GM18502 (cell line): ENCODE measurements at regions not wholly inside any gene's neighbourhood (a gene's known extent, or its start where the extent isn't known, plus 50 kb on each side); places are given as distances from the start of the nearest gene placed in this dataset.
"Not testable (repeated sequence)": the region's sequence is repeated elsewhere in the genome, so short reads cannot be mapped to it uniquely, and the experiment has no call there.

Source experiments
- ATAC-seq: cut with Tn5 transposase; IDR thresholded peaks from one replicate; pipeline ENCODE4 v1.9.1; 2021; ENCODE audit warnings: mild to moderate bottlenecking; ENCODE audit not compliant: unreplicated experiment, poor library complexity

- no peak for ATAC-seq
Observed at GRCh38 chr7:110480964-110481363, 610.0 kb upstream of the LRRN3 start.

- no peak for ATAC-seq
Observed at GRCh38 chr7:110483553-110483952, 607.4 kb upstream of the LRRN3 start.

GRCh38 chr7:110484356-110484755, 606.6 kb upstream of the LRRN3 start:
- no peak for ATAC-seq

- ATAC-seq = no peak
Observed at GRCh38 chr7:110486549-110486948, 604.4 kb upstream of the LRRN3 start.

GRCh38 chr7:110502888-110503465, 588.0 kb upstream of the LRRN3 start:
- ATAC-seq = no peak

GRCh38 chr7:110507369-110507768, 583.6 kb upstream of the LRRN3 start:
- ATAC-seq = no peak

- ATAC-seq = no peak
Observed at GRCh38 chr7:110507832-110508231, 583.1 kb upstream of the LRRN3 start.

GRCh38 chr7:110514975-110515551, 575.9 kb upstream of the LRRN3 start:
- ATAC-seq = not testable (repeated sequence)

GRCh38 chr7:110519851-110520250, 571.1 kb upstream of the LRRN3 start:
- ATAC-seq = no peak

- no peak for ATAC-seq
Observed at GRCh38 chr7:110521357-110521911, 569.5 kb upstream of the LRRN3 start.

- no peak for ATAC-seq
Observed at GRCh38 chr7:110522061-110522760, 568.7 kb upstream of the LRRN3 start.

- no peak for ATAC-seq
Observed at GRCh38 chr7:110522761-110523200, 568.1 kb upstream of the LRRN3 start.

- ATAC-seq = no peak
Observed at GRCh38 chr7:110529175-110529574, 561.8 kb upstream of the LRRN3 start.

- ATAC-seq = no peak
Observed at GRCh38 chr7:110531186-110531585, 559.7 kb upstream of the LRRN3 start.

GRCh38 chr7:110534241-110534931, 556.5 kb upstream of the LRRN3 start:
- ATAC-seq = no peak

GRCh38 chr7:110539216-110539615, 551.7 kb upstream of the LRRN3 start:
- no peak for ATAC-seq

- no peak for ATAC-seq
Observed at GRCh38 chr7:110541962-110542361, 549.0 kb upstream of the LRRN3 start.

- no peak for ATAC-seq
Observed at GRCh38 chr7:110544194-110544593, 546.7 kb upstream of the LRRN3 start.

GRCh38 chr7:110548372-110548771, 542.6 kb upstream of the LRRN3 start:
- no peak for ATAC-seq

GRCh38 chr7:110557136-110557535, 533.8 kb upstream of the LRRN3 start:
- no peak for ATAC-seq

GRCh38 chr7:110563286-110563685, 527.6 kb upstream of the LRRN3 start:
- not testable (repeated sequence) for ATAC-seq
